ENCODE measurements at regions not wholly inside any gene's neighbourhood (a gene's known extent, or its start where the extent isn't known, plus 50 kb on each side); places are given as distances from the start of the nearest gene placed in this dataset.

DNA sequence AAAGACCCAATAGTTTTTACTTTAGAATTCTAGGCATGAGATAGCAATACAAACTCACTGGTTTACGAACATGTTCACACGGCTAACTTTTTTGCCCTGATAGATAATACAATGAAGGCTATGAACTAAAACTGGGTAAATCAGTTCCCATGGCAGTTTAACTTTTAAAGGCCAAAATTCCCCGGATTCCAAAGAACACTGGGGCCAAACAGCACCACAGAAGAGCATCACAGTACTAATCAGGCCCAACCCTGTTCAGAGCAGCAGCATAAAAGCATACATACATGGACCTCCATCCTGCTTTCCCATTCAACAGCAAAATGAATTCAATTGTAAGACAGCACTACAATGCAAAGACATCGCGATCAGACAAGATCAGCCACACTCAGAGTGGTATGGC lies 540.3 kb upstream of the CCDC54 start:
- ChIA-PET CTCF (no interaction called here), POLR2A (no interaction called here)
- intact Hi-C loops (cut with micrococcal nuclease), result no loop called here
- Mint-ChIP-seq H3K27ac (no peak overlapping the region), H3K9me3 (peaks cover 9% of the 10 kb centered on the region), H3K4me1 (no peaks in the 10 kb centered on the region), H3K4me3 (no peak overlapping the region), H3K36me3 (ENCODE audit: low read depth) (no peaks in the 10 kb centered on the region), H3K27me3 (no peaks in the 10 kb centered on the region)
- no peak for DNase-seq
- no peak for TF ChIP-seq CTCF (IDR thresholded peaks at IDR 0.05)
- ATAC-seq (ENCODE audit: low read depth), result no peak

DNA sequence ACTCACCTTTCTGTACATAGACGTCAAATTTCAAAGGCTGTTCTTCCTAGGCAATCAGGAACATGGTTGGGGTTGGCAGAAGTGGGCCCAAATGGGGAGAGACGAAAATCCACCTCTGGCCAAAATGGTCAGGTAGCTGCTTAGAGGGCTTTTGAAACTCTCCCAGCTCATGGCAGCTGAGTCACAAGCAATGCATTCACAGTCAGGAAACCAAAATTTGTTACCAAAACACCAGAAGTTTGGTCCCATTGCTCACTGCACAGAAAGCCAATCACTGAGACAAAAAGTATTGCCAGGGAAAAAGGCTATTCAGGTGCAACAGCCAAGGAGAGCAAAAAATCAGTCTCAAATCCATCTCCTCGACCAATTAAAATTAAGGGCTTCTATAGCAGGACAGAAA lies 539.6 kb upstream of the CCDC54 start:
- POLR2A ChIA-PET, result no interaction called here
- ATAC-seq (ENCODE audit: low read depth), result no peak
- H3K4me1 Mint-ChIP-seq, result no peaks in the 10 kb centered on the region
- H3K9me3 Mint-ChIP-seq, result peaks cover 2% of the 10 kb centered on the region
- no peak for TF ChIP-seq CTCF (IDR thresholded peaks at IDR 0.05)
- H3K27ac Mint-ChIP-seq, result no peak overlapping the region
- no peaks in the 10 kb centered on the region for H3K36me3 Mint-ChIP-seq (ENCODE audit: low read depth)
- no peaks in the 10 kb centered on the region for H3K27me3 Mint-ChIP-seq
- H3K4me3 Mint-ChIP-seq, result no peak overlapping the region
- intact Hi-C loops (cut with micrococcal nuclease), result no loop called here
- DNase-seq, result no peak
- CTCF ChIA-PET, result no interaction called here

DNA sequence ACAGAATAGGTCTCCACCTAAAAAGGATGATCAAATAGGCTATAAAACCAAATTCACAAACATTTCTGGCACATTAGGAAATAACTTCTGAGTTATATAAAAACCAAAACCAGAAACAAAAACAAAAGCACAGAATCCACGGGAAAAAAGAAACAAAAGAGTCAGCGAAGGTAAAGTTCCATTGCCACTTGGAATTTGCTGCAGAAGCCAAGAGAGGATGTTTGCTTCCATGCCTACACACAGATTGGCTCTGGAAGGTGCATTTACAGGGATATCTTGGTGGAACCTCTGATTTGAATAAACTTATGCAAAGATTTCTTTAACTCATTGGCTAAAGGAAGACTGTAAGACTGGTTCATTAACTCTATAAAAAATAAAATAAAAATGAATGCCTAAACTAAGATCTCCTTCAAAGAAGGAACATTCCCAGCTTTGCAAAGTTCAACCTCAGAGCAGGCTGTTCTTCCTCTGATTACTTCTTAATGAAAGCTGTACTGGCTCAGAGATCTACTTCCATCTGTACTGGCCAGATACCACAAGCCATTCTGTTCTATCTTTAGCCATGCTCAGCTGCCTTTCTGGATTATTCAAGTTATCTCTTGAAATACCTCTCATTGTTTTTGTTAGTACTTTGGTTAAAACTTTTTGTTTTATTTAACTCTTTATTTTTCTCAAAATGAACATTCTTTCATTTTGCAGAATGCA lies 537.5 kb upstream of the CCDC54 start:
- CTCF ChIA-PET, result no interaction called here
- TF ChIP-seq CTCF (IDR thresholded peaks at IDR 0.05), result no peak
- H3K27me3 Mint-ChIP-seq, result no peaks in the 10 kb centered on the region
- no peaks in the 10 kb centered on the region for H3K9me3 Mint-ChIP-seq
- intact Hi-C loops (cut with micrococcal nuclease), result no loop called here
- H3K27ac Mint-ChIP-seq, result no peak overlapping the region
- no peak overlapping the region for H3K4me3 Mint-ChIP-seq
- no peak for DNase-seq
- H3K36me3 Mint-ChIP-seq (ENCODE audit: low read depth), result no peaks in the 10 kb centered on the region
- ATAC-seq (ENCODE audit: low read depth), result no peak
- no peaks in the 10 kb centered on the region for H3K4me1 Mint-ChIP-seq
- POLR2A ChIA-PET, result no interaction called here

GRCh38 chr3:106840319-106840718 lies 536.9 kb upstream of the CCDC54 start:
- Mint-ChIP-seq H3K4me3 (no peak overlapping the region), H3K27me3 (no peaks in the 10 kb centered on the region), H3K27ac (no peak overlapping the region), H3K36me3 (ENCODE audit: low read depth) (no peaks in the 10 kb centered on the region), H3K4me1 (no peaks in the 10 kb centered on the region), H3K9me3 (no peaks in the 10 kb centered on the region)
- no peak for TF ChIP-seq CTCF (IDR thresholded peaks at IDR 0.05)
- CTCF ChIA-PET, result no interaction called here
- intact Hi-C loops (cut with micrococcal nuclease), result no loop called here
- ATAC-seq (ENCODE audit: low read depth) (no peak), DNase-seq (no peak)
- POLR2A ChIA-PET, result no interaction called here

DNA sequence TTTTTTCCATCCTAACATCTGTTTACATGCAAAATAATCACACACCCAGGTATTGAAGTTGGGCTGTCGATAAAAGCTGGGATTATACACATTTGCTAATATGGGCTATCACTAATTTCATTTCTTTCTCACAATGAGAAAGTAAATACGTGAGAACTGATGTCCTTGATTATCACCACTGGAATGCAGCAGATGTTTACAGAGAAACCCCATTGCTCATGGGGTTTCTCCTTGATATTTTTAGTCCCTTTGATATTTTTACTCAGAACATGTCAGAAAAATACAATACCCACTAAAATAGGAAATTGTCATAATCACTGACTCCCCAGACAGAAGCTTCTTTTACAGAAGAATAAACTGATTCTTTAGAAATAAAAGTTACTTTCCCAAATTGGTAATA lies 535.1 kb upstream of the CCDC54 start:
- Mint-ChIP-seq H3K27ac (no peak overlapping the region), H3K4me1 (no peaks in the 10 kb centered on the region), H3K9me3 (no peaks in the 10 kb centered on the region), H3K27me3 (no peaks in the 10 kb centered on the region), H3K36me3 (ENCODE audit: low read depth) (no peaks in the 10 kb centered on the region), H3K4me3 (no peak overlapping the region)
- DNase-seq (no peak), ATAC-seq (ENCODE audit: low read depth) (no peak)
- no peak for TF ChIP-seq CTCF (IDR thresholded peaks at IDR 0.05)
- intact Hi-C loops (cut with micrococcal nuclease), result no loop called here
- CTCF ChIA-PET, result no interaction called here
- POLR2A ChIA-PET, result no interaction called here

Data from activated B cell treated with CpG ODN at 0.5 μM for 24 hours (primary cell).